A673 (cell line): ENCODE measurements at regions not wholly inside any gene's neighbourhood (a gene's known extent, or its start where the extent isn't known, plus 50 kb on each side); places are given as distances from the start of the nearest gene placed in this dataset.

Experiments
- CTCF ChIP-seq: fragments of 300-800, 200-600 bp; sonication (generic); conservative IDR thresholded peaks from 2 replicates; pipeline ENCODE4 v1.5.1; 2017; ENCODE audit warnings: low read depth, mild to moderate bottlenecking, antibody characterized with exemption, low read length, moderate library complexity, mixed read lengths
- EZH2 ChIP-seq: fragments of 200-600 bp; sonication (generic); IDR thresholded peaks from 2 replicates; pipeline ENCODE4 v1.6.1; 2017; ENCODE audit warnings: borderline replicate concordance, low read depth, mild to moderate bottlenecking, mixed read lengths, antibody characterized with exemption, low read length; ENCODE audit not compliant: poor library complexity, severe bottlenecking

DNA sequence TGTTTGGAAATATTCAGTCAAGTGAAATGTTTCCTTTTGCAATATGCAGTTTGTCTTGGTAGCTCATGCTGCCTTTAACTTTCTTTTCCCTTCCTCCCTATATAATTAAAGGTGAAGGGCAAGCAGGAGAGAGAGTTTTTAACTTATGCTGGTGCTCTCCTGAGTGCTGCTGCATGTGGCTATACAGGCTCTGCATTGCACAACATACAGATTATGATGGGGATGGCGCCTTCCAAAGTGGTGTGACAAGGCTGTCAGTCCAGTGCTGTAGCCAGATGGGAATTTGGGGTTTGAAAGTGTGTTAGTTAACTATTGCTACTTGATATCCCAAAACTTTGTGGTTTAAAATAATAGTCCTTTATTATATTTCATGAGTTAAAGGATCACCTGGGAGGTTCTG is 199.0 kb downstream of the ATP23 start:
- TF ChIP-seq CTCF = no peak
- no peak for TF ChIP-seq EZH2
